ENCODE measurements at regions not wholly inside any gene's neighbourhood (a gene's known extent, or its start where the extent isn't known, plus 50 kb on each side); places are given as distances from the start of the nearest gene placed in this dataset.

DNA sequence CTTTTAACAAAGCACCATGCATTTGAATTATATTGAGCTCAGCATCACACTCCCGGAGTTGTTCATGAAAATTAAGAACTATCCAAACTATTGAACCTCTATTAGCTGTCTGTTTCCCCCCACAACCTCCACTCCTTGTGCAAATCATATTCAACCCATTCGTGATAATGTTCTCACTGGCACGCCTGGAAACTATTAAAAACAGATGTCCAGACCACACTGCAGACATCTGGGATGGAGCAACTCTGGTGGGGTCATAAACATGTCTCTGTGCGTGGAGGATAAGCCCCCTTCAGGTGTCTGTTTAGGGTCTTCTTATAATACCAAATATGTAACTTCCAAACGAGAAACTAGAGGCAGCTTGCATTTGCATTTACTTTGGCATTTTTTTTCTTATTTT lies 193.7 kb downstream of the TFAP2A start:
- no peak overlapping the region for H2AK5ac ChIP-seq (ENCODE audit: low read depth, low read length)
- H3K4me2 ChIP-seq (ENCODE audit: low read depth, low read length) = no peak overlapping the region
- no peak overlapping the region for H4K8ac ChIP-seq (ENCODE audit: low read depth in 2 of 2, low read length in 2 of 2)
- H2BK20ac ChIP-seq (ENCODE audit: low read depth, low read length) = no peak overlapping the region
- BruUV-seq (replicated peaks) = no TSS peak
- H2BK15ac ChIP-seq (ENCODE audit: low read depth, low read length) = no peak overlapping the region
- no peak overlapping the region for H2BK120ac ChIP-seq (ENCODE audit: low read depth, low read length)
- no peaks in the 10 kb centered on the region for H4K20me1 ChIP-seq (ENCODE audit: insufficient read depth, low read length)
- ChIA-PET POLR2A (ENCODE audit: unreplicated experiment) (no interaction called here), CTCF (no interaction called here)
- no peak overlapping the region for H3K9ac ChIP-seq (ENCODE audit: low read depth, low read length)
- H3K23ac ChIP-seq (ENCODE audit: low read depth, low read length) = no peak overlapping the region
- H2BK5ac ChIP-seq (ENCODE audit: low read depth, low read length, poor library complexity, severe bottlenecking) = no peak overlapping the region
- no peaks in the 10 kb centered on the region for H3K79me1 ChIP-seq (ENCODE audit: low read depth in 1 of 2, low read length in 2 of 2)
- 17% methylated on average over 1 of the region's 5 CpGs; no CpG with 5 or more reads in 1 of the 2 experiments for WGBS, 2 experiments (ENCODE audit: extremely low coverage in 2 of 2, insufficient read length in 1 of 2)
- no peak overlapping the region for H4K5ac ChIP-seq (ENCODE audit: low read depth, low read length)
- intact Hi-C loops (cut with micrococcal nuclease) = no loop called here
- H3K27me3 ChIP-seq (ENCODE audit: control insufficient read depth, insufficient read depth, low read length) = no peaks in the 10 kb centered on the region
- no peak overlapping the region for H3K14ac ChIP-seq (replicated peaks; ENCODE audit: low read depth, low read length)
- no peak overlapping the region for H4K91ac ChIP-seq (ENCODE audit: insufficient read depth, low read depth, low read length)
- TF ChIP-seq RFX5 (IDR thresholded peaks at IDR 0.05; ENCODE audit: low read depth, low read length) (no peak), CEBPB (IDR thresholded peaks at IDR 0.05; ENCODE audit: low read depth, low read length) (no peak), MAZ (IDR thresholded peaks at IDR 0.05; ENCODE audit: borderline replicate concordance, low read depth, low read length) (no peak), RAD21 (IDR thresholded peaks at IDR 0.05; ENCODE audit: low read length) (no peak), CHD1 (IDR thresholded peaks at IDR 0.05; ENCODE audit: low read depth, low read length) (no peak), RCOR1 (IDR thresholded peaks at IDR 0.05; ENCODE audit: insufficient replicate concordance, low read length) (no peak), BHLHE40 (IDR thresholded peaks at IDR 0.05; ENCODE audit: low read depth, low read length) (no peak), MAFK (IDR thresholded peaks at IDR 0.05; ENCODE audit: low read depth, low read length) (no peak), NFE2L2 (IDR thresholded peaks at IDR 0.05; ENCODE audit: low read depth, low read length) (no peak), MXI1 (IDR thresholded peaks at IDR 0.05; ENCODE audit: borderline replicate concordance, low read depth, low read length) (no peak), FOS (IDR thresholded peaks at IDR 0.05; ENCODE audit: low read depth, low read length) (no peak), SMC3 (IDR thresholded peaks at IDR 0.05; ENCODE audit: low read depth, low read length) (no peak), POLR2A (IDR thresholded peaks at IDR 0.05; ENCODE audit: low read depth, low read length) (no peak)
- TF ChIP-seq, protein P1, sequence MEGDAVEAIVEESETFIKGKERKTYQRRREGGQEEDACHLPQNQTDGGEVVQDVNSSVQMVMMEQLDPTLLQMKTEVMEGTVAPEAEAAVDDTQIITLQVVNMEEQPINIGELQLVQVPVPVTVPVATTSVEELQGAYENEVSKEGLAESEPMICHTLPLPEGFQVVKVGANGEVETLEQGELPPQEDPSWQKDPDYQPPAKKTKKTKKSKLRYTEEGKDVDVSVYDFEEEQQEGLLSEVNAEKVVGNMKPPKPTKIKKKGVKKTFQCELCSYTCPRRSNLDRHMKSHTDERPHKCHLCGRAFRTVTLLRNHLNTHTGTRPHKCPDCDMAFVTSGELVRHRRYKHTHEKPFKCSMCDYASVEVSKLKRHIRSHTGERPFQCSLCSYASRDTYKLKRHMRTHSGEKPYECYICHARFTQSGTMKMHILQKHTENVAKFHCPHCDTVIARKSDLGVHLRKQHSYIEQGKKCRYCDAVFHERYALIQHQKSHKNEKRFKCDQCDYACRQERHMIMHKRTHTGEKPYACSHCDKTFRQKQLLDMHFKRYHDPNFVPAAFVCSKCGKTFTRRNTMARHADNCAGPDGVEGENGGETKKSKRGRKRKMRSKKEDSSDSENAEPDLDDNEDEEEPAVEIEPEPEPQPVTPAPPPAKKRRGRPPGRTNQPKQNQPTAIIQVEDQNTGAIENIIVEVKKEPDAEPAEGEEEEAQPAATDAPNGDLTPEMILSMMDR (conservative IDR thresholded peaks at IDR 0.05; ENCODE audit: low read depth, low read length) = no peak
- TF ChIP-seq, protein P2, sequence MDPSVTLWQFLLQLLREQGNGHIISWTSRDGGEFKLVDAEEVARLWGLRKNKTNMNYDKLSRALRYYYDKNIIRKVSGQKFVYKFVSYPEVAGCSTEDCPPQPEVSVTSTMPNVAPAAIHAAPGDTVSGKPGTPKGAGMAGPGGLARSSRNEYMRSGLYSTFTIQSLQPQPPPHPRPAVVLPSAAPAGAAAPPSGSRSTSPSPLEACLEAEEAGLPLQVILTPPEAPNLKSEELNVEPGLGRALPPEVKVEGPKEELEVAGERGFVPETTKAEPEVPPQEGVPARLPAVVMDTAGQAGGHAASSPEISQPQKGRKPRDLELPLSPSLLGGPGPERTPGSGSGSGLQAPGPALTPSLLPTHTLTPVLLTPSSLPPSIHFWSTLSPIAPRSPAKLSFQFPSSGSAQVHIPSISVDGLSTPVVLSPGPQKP (IDR thresholded peaks at IDR 0.05; ENCODE audit: borderline replicate concordance, low read depth, low read length) = no peak
- TF ChIP-seq, protein P3, sequence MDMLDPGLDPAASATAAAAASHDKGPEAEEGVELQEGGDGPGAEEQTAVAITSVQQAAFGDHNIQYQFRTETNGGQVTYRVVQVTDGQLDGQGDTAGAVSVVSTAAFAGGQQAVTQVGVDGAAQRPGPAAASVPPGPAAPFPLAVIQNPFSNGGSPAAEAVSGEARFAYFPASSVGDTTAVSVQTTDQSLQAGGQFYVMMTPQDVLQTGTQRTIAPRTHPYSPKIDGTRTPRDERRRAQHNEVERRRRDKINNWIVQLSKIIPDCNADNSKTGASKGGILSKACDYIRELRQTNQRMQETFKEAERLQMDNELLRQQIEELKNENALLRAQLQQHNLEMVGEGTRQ (IDR thresholded peaks at IDR 0.05; ENCODE audit: low read depth, low read length) = no peak
- no peak overlapping the region for H3K18ac ChIP-seq (ENCODE audit: low read depth, low read length)
- H3K36me3 ChIP-seq (ENCODE audit: control insufficient read depth, insufficient read depth, low read length) = no peaks in the 10 kb centered on the region
- ATAC-seq (ENCODE audit: low read depth) (no peak), DNase-seq (no peak)
- peaks cover 22% of the 10 kb centered on the region for H3K9me3 ChIP-seq (ENCODE audit: control insufficient read depth, insufficient read depth, low read length)
- H3K9me1 ChIP-seq (ENCODE audit: insufficient read depth, low read length) = no peaks in the 10 kb centered on the region
- H3K56ac ChIP-seq (ENCODE audit: extremely low read depth, insufficient read depth, low read length) = no peak overlapping the region
- dilution Hi-C loops (cut with HindIII; ENCODE audit: low sequenced_read_pairs, unreplicated experiment) = no loop called here
- no peaks in the 10 kb centered on the region for H3K4me1 ChIP-seq (ENCODE audit: control insufficient read depth, insufficient read depth, low read length)
- no peak overlapping the region for H3K27ac ChIP-seq (ENCODE audit: insufficient read depth, low read length)
- H2AK9ac ChIP-seq (replicated peaks; ENCODE audit: low read depth, low read length, poor library complexity) = no peak overlapping the region
- H3K4me3 ChIP-seq (ENCODE audit: insufficient read depth, low read depth, low read length) = no peak overlapping the region
- in situ Hi-C loops (cut with MboI; ENCODE audit: low sequenced_read_pairs) = no loop called here
- no peak overlapping the region for H2AFZ ChIP-seq (replicated peaks; ENCODE audit: low read length, poor library complexity)
- H3K4ac ChIP-seq (ENCODE audit: low read depth, low read length) = no peak overlapping the region
